CD4-positive, alpha-beta T cell treated with Interleukin-6 at 100 ng/mL for 8 hours (primary cell): ENCODE measurements at regions not wholly inside any gene's neighbourhood (a gene's known extent, or its start where the extent isn't known, plus 50 kb on each side); places are given as distances from the start of the nearest gene placed in this dataset.
A peak's percentile ranks its signal among the peaks of the same experiment; 100 is the strongest.
"Not testable (repeated sequence)": the region's sequence is repeated elsewhere in the genome, so short reads cannot be mapped to it uniquely, and the experiment has no call there.

Experiments used
- DNase-seq: peaks from one replicate; pipeline ENCODE4 v3.0.0-alpha.2; 2020; ENCODE audit warnings: mixed read lengths, low spot score

GRCh38 chr9:63912451-63912850, 1372.6 kb downstream of the FOXD4L5 start:
- DNase-seq: not testable (repeated sequence)

- not testable (repeated sequence) for DNase-seq
Measured at GRCh38 chr9:63909076-63909475, 1375.9 kb downstream of the FOXD4L5 start.

DNA sequence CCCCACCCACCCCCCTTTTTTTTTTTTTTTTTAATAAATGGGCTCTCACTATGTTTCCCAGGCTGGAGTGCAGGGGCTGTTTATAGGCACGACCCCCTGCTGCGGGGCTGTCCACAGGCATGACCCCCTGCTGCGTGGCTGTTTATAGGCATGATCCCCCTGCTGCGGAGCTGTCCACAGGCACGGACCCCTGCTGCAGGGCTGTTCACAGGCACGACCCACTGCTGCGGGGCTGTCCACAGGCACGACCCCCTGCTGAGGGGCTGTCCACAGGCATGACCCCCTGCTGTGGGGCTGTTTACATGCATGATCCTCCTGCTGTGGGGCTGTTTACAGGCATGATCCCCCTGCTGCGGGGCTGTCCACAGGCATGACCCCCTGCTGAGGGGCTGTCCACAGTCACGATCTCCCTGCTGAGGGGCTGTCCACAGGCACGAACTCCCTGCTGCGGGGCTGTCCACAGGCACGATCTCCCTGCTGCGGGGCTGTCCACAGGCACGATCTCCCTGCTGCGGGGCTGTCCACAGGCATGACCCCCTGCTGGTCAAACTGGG, 1385.3 kb downstream of the FOXD4L5 start:
- DNase-seq: not testable (repeated sequence)

DNA sequence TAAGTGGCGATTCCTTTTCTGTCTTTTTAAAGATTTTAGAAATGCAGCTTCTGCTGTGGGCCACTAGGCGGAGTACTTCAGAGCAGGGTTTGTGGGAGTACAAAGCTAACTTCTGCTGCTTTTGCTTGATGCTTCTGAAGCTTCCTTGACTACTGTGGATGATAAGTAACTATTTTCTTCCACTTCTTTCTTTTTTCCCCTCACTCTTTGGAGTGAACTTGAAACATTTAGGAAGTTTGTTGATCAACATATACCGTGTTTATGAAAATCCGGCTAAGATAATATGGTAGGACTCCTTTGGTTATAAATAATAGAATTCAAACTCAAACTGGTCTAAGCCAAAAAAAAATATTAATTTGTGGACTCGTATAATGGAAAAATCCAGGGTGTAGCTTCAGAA, 1403.6 kb downstream of the FOXD4L5 start:
- not testable (repeated sequence) for DNase-seq

GRCh38 chr9:63876380-63876779, 1408.6 kb downstream of the FOXD4L5 start:
- not testable (repeated sequence) for DNase-seq

DNA sequence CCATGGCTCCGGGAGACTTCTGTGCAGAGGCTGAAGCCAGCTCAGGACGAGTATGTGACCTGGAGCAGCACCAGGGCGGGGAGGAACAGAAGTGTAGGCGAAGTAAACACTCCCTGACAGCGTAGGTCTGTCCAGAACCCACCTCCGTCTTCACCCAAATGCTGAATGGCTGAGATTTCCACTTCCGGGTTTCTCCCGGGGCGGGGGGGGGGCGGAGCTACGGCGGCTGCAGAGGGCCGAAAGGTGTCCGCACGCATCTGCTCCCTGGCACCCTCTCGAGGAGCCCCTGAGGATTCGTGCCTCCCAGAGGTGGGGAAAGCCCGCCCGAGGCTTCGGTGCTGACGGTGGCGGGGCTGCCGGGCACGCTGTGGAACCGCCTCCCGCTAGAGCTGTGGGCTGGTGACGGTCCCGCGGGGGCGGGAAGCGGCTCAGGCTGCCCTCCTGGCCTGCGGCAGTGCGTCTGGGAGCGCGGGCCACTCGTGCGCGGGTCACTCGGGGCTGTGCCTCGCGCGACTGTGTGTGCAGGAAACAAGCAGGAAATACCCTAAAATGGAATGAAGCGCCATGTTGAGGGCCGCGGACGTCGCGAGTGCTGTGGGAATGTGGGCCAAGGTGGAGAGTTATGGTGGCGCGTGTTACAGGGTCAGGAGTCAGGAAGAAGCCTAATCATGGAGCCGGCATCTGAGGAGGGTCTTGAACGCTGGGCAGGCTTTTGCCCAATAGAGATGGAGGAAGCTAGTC, 1425.4 kb downstream of the FOXD4L5 start:
- peak; percentile 53 for DNase-seq

- peak; percentile 0 for DNase-seq
Measured at GRCh38 chr9:63859090-63859474, 1425.9 kb downstream of the FOXD4L5 start.

DNA sequence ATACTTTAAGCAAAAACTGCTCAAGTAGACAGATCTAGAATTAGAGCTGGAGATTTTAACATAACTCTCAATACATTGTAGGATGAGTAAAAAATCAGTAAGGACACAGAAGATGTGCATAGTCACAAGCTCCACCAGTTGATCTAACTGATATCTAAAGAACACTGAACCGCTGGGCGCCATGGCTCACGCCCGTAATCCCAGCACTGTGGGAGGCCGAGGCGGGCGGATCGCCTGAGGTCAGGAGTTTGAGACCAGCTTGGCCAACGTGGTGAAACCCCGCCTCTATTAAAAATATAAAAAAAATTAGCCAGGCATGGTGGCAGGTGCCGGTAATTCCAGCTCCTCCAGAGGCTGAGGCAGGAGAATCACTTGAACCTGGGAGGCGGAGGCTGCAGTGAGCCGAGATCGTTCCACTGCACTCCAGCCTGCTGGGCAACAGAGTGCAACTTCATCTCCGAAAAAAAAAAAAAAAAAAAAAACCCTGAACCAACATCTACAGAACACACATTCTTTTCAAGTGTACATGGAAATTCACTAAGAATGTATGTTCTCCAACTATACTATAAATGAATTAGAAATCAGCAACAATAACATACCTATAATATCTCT, 1431.8 kb downstream of the FOXD4L5 start:
- not testable (repeated sequence) for DNase-seq

DNA sequence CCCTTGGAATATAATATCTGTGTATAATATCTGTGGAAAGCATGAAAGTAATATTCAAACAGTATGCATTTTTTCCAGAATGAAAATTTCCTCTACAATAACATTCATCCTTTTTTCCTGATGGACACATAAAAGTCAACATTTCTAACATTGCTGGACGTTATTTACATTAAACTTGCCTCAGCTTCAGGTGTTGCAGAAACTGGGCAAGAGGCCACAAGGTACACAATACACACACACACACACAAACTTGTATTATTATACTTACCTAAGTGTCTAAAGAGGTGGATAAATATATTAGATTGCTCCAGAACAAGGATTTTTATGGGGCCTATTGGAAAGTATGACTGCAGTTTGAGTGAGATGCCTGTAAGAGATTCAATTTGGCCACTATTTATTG, 1460.2 kb downstream of the FOXD4L5 start:
- DNase-seq: not testable (repeated sequence)

- not testable (repeated sequence) for DNase-seq
Measured at GRCh38 chr9:63823375-63824201, 1461.4 kb downstream of the FOXD4L5 start.

GRCh38 chr9:63822615-63823374, 1462.2 kb downstream of the FOXD4L5 start:
- not testable (repeated sequence) for DNase-seq

DNA sequence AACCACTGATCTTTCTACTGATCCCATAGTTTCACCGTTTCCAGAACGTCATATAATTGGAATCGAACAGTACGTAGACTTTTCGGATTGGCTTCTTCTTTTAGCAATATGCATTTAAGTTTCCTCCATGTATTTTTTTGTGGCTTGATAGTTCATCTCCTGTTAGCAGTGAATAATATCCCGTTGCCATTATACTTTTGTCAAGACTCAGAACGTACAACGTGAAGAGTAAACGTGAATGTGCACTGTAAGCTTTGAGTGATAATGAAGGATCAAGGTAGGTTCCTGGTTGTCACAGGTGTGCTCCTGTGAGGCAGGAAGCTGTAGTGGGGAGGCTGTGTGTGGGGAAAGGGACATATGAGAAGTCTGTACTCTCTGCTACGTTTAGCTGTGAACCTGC, 1463.7 kb downstream of the FOXD4L5 start:
- DNase-seq: not testable (repeated sequence)

DNA sequence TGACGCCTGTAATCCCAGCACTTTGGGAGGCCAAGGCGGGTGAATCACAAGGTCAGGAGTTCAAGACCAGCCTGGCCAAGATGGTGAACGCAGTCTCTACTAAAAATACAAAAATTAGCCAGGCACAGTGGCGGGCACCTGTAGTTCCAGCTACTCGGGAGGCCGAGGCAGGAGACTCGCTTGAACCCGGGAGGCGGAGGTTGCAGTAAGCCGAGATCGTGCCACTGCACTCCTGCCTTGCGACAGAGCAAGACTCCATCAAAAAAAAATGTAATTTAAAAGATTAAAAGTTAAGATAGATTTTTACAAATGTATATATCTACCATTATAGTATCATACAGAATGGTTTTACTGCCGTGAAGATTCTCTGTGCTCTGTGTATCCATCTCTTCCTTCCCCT, 1464.1 kb downstream of the FOXD4L5 start:
- not testable (repeated sequence) for DNase-seq

GRCh38 chr9:63820383-63820782, 1464.6 kb downstream of the FOXD4L5 start:
- DNase-seq: not testable (repeated sequence)

GRCh38 chr9:63817622-63818518, 1467.1 kb downstream of the FOXD4L5 start:
- DNase-seq: peak; percentile 54

DNA sequence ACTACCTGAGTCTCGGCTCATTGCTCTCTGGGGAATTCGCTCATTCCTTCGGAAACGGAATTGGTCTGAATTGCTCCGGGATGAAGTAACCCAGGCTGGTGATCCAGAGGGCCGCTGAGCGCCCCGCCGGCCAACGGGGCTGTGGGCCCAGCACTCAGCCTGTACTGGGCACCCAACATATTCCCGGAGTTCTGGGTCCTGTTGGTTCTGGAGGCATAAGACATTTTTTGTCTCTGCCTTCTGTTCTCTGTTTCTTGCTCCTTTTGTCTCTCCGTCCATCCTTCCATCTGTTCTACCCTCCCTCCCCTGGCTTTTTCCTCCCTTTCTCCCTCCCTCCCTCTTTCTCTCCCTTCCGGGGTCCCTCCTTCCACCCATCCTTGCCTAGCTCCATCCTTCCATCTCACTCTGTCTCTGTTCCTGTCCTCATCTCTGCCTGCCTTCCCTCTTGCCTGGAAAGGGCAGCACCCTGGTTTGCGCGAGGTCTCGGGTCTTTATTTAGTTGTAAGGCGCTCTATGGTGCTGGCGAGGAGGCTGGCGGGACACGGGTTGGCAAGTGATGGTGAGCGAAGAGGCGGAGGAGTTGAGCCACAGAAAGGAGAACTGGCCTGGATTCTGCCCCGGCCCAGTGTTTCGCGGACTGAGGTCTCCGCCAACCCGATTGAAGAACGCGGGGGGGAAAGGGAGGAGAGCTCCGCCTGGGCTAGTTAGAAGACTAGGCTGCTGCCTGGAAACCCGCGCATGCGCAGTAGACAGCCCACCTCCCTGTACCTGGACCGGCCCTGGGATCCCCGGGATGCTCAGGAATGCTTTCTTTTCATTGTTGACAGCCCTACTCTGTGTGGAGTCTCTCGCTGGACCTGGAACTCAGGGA, 1468.0 kb downstream of the FOXD4L5 start:
- peak; percentile 62 for DNase-seq

- DNase-seq: not testable (repeated sequence)
Measured at GRCh38 chr9:63814970-63815669, 1469.9 kb downstream of the FOXD4L5 start.

- not testable (repeated sequence) for DNase-seq
Measured at GRCh38 chr9:63813391-63814021, 1471.5 kb downstream of the FOXD4L5 start.
